HFFc6 (cell line): ENCODE measurements at regions not wholly inside any gene's neighbourhood (a gene's known extent, or its start where the extent isn't known, plus 50 kb on each side); places are given as distances from the start of the nearest gene placed in this dataset.

Experiments used
- DNase-seq: peaks from one replicate; pipeline ENCODE4 v3.0.0-alpha.2; 2018
- H3K27ac Mint-ChIP-seq: 2 replicates; pipeline ENCODE4 v1.8.0; 2020; ENCODE audit warnings: mild to moderate bottlenecking, mixed read lengths
- H3K27me3 Mint-ChIP-seq: 2 replicates; pipeline ENCODE4 v1.8.0; 2021; ENCODE audit warnings: mild to moderate bottlenecking, moderate library complexity, mixed read lengths; ENCODE audit not compliant: insufficient read depth
- H3K36me3 Mint-ChIP-seq: 2 replicates; pipeline ENCODE4 v1.8.0; 2021; ENCODE audit warnings: low read depth, mixed read lengths
- H3K4me1 Mint-ChIP-seq: 2 replicates; pipeline ENCODE4 v1.8.0; 2020; ENCODE audit warnings: low read depth, mixed read lengths
- H3K4me3 Mint-ChIP-seq: 2 replicates; pipeline ENCODE4 v1.8.0; 2020; ENCODE audit warnings: mild to moderate bottlenecking, moderate library complexity, mixed read lengths
- H3K9me3 Mint-ChIP-seq: 2 replicates; pipeline ENCODE4 v1.8.0; 2020; ENCODE audit warnings: mild to moderate bottlenecking, mixed read lengths
- TF ChIP-seq, protein P1 (sequence below): fragments of 200-600 bp; sonication (generic); IDR thresholded peaks from 2 replicates; pipeline ENCODE4 v1.5.0; 2021; ENCODE audit warnings: antibody characterized with exemption, mild to moderate bottlenecking

DNA sequence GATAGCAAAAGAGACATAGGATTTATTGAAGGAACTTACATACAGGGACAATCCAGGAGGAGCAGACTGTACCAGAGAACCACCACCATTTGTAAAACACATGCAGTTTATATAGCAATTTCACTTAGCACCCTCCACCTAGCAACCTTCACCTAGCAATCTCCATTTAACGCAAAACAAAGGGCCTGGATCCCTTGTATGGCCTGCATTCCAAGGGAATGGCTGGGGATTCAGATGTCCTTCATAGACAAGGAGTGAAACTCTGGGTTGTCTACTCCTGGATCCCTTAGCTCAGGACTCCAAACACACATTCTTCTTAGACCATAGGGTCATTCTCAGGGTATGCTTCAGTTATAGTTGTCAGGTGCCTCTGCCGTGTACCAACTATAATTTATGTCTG is 1324.9 kb downstream of the HACE1 start:
- H3K27ac Mint-ChIP-seq = no peak overlapping the region
- H3K36me3 Mint-ChIP-seq = no peaks in the 10 kb centered on the region
- no peak overlapping the region for H3K4me3 Mint-ChIP-seq
- TF ChIP-seq, protein P1, sequence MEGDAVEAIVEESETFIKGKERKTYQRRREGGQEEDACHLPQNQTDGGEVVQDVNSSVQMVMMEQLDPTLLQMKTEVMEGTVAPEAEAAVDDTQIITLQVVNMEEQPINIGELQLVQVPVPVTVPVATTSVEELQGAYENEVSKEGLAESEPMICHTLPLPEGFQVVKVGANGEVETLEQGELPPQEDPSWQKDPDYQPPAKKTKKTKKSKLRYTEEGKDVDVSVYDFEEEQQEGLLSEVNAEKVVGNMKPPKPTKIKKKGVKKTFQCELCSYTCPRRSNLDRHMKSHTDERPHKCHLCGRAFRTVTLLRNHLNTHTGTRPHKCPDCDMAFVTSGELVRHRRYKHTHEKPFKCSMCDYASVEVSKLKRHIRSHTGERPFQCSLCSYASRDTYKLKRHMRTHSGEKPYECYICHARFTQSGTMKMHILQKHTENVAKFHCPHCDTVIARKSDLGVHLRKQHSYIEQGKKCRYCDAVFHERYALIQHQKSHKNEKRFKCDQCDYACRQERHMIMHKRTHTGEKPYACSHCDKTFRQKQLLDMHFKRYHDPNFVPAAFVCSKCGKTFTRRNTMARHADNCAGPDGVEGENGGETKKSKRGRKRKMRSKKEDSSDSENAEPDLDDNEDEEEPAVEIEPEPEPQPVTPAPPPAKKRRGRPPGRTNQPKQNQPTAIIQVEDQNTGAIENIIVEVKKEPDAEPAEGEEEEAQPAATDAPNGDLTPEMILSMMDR = no peak
- no peaks in the 10 kb centered on the region for H3K4me1 Mint-ChIP-seq
- H3K27me3 Mint-ChIP-seq = peaks cover 1% of the 10 kb centered on the region; the same call in 1 of the 2 replicates
- peaks cover 30% of the 10 kb centered on the region for H3K9me3 Mint-ChIP-seq
- DNase-seq = no peak

DNA sequence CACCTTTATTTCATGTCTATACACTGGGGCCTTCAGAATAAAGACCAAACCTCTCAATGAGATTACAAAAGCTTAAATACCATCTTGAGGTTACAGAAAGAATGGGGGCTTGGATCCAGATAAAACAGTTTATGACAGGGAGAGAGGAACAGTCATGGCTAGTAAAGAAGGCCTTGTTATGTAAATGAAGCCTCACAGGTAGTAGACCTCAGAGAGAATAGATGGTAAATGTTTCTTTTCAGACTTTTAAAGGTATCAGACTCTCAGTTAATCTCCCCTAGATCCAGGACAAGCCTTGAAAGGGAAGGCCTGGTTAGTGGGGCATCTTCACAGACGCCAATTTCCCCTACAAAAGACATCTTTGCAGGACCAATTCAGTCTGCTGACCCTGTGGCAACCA is 1325.6 kb downstream of the HACE1 start:
- Mint-ChIP-seq H3K9me3 (peaks cover 32% of the 10 kb centered on the region), H3K4me3 (no peak overlapping the region), H3K36me3 (no peaks in the 10 kb centered on the region), H3K27me3 (peaks cover 1% of the 10 kb centered on the region; the same call in 1 of the 2 replicates), H3K27ac (no peak overlapping the region), H3K4me1 (no peaks in the 10 kb centered on the region)
- DNase-seq = no peak
- TF ChIP-seq, protein P1 = no peak

DNA sequence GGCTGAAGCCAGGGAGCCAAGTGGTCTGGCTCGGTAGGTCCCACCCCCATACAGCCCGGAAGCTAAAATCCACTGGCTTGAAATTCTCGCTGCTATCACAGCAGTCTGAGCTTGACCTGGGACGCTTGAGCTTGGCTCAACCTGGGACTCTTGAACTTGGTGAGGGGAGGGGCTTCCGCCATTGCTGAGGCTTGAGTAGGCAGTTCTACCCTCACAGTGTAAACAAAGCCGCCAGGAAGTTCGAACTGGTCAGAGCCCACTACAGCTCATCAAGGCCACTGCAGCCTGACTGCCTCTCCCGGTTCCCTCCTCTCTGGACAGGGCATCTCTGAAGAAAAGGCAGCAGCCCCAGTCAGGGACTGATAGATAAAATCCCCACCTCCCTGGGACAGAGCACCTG is 1337.7 kb downstream of the HACE1 start:
- H3K4me3 Mint-ChIP-seq = no peak overlapping the region
- no peaks in the 10 kb centered on the region for H3K4me1 Mint-ChIP-seq
- peaks cover 4% of the 10 kb centered on the region; the same call in 1 of the 2 replicates for H3K36me3 Mint-ChIP-seq
- H3K27me3 Mint-ChIP-seq = no peaks in the 10 kb centered on the region
- H3K9me3 Mint-ChIP-seq = peaks cover 35% of the 10 kb centered on the region
- no peak overlapping the region for H3K27ac Mint-ChIP-seq
- TF ChIP-seq, protein P1 = no peak
- no peak for DNase-seq

DNA sequence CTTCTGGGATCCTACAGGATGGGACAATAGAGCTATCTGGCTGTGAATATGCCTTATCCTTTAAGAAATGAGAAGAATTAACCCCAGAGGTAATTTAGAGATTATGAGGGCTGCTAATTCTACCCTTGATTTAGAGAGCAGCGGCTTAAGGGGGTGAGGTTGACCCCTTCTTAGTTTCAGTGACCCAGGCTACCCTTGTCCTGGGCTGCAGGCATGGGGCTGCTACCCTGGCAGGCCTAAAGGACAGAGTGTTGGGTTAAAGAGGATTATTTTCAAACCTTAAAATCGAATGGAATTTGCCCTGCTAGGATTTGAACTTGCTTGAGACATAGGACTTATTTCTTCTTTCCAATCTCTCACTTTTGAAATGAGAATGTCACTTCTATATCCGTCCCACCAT is 1343.4 kb downstream of the HACE1 start:
- H3K27me3 Mint-ChIP-seq = no peaks in the 10 kb centered on the region
- H3K27ac Mint-ChIP-seq = no peak overlapping the region
- H3K4me3 Mint-ChIP-seq = no peak overlapping the region
- DNase-seq = no peak
- peaks cover 4% of the 10 kb centered on the region; the same call in 1 of the 2 replicates for H3K36me3 Mint-ChIP-seq
- TF ChIP-seq, protein P1 = no peak
- no peaks in the 10 kb centered on the region for H3K4me1 Mint-ChIP-seq
- peaks cover 11% of the 10 kb centered on the region for H3K9me3 Mint-ChIP-seq

DNA sequence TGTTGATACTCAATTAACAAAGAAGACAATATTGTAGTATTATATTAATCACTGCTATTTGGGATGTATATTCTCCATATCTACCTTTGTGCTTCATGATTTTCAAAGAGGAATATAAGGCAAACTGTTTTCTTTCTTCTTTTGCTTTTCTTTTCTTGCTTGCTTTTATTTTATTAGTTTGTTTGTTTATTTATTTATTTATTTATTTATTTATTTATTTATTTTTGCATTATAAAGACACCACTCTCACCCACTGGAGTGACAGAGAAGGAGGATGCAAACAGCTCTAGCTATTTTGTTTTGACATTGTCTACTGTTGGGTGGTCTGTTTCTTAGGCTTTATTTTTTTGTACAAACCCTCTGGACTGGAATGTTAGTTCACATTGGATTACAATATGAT is 1352.7 kb downstream of the HACE1 start:
- Mint-ChIP-seq H3K36me3 (no peaks in the 10 kb centered on the region), H3K27me3 (no peaks in the 10 kb centered on the region), H3K4me1 (no peaks in the 10 kb centered on the region), H3K9me3 (peaks cover 17% of the 10 kb centered on the region), H3K4me3 (no peak overlapping the region), H3K27ac (no peak overlapping the region)
- DNase-seq = no peak
- TF ChIP-seq, protein P1 = no peak

DNA sequence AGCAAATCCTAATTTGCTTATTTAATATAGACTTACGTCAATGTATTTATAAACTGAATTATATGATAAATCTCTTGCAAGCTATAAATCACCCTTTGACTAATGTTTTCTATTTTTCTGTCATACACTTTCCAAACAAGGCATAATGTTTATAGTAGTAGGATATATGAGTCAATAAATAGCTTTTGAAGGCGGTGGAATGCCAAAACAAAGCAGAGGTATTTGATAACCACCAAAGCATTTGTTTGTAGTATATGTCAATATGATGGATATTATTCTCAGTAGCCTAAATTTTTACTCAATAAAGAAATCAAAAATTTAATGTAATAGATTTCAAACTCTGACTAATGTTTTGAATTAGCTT is 1354.6 kb downstream of the HACE1 start:
- H3K27me3 Mint-ChIP-seq = no peaks in the 10 kb centered on the region

More for the DNA sequence above, 1354.6 kb downstream of the HACE1 start:
- no peak overlapping the region for H3K27ac Mint-ChIP-seq
- no peaks in the 10 kb centered on the region for H3K36me3 Mint-ChIP-seq
- no peaks in the 10 kb centered on the region for H3K4me1 Mint-ChIP-seq
- no peak overlapping the region for H3K4me3 Mint-ChIP-seq
- peaks cover 8% of the 10 kb centered on the region; the same call in 1 of the 2 replicates for H3K9me3 Mint-ChIP-seq
- TF ChIP-seq, protein P1 = no peak
- DNase-seq = no peak
